ENCODE measurements at regions not wholly inside any gene's neighbourhood (a gene's known extent, or its start where the extent isn't known, plus 50 kb on each side); places are given as distances from the start of the nearest gene placed in this dataset.

- 85% methylated on average over 2 of the region's 2 CpGs; no CpG with 5 or more reads in 1 of the 2 experiments for whole genome bisulfite sequencing, 2 experiments (ENCODE audit: extremely low coverage in 1 of 2, insufficient coverage in 1 of 2, insufficient read length in 1 of 2, insufficient replicate concordance in 2 of 2, low coverage in 1 of 2, low lambda C conversion rate in 2 of 2, missing lambda C conversion rate in 1 of 2)
- Histone ChIP-seq H3K4me3 (ENCODE audit: extremely low read depth in 1 of 4, insufficient read depth in 2 of 4, low read depth in 3 of 4, low read length in 4 of 4) (no peak overlapping the region), H3K4ac (replicated peaks; ENCODE audit: insufficient read length, low read depth, low read length) (no peak overlapping the region), H3K79me1 (ENCODE audit: low read depth, low read length) (no peaks in the 10 kb centered on the region), H2BK5ac (ENCODE audit: low read depth, low read length) (no peak overlapping the region), H2BK120ac (replicated peaks; ENCODE audit: low read depth, low read length) (no peak overlapping the region), H4K5ac (ENCODE audit: insufficient read length, low read depth, low read length) (no peak overlapping the region), H3K9ac (replicated peaks in 1 of 4; ENCODE audit: extremely low read depth in 1 of 4, low read depth in 3 of 4, low read length in 3 of 4) (no peak overlapping the region), H3K27ac (ENCODE audit: low read depth, low read length) (no peak overlapping the region), H2AFZ (ENCODE audit: low read length) (no peak overlapping the region), H3K36me3 (ENCODE audit: control insufficient read depth in 2 of 4, insufficient read depth in 4 of 4, low read length in 3 of 4) (no peaks in the 10 kb centered on the region), H3K4me1 (replicated peaks in 1 of 4; ENCODE audit: control insufficient read depth in 3 of 4, insufficient read depth in 4 of 4, low read length in 3 of 4) (peaks cover 0 to 16% (median 6%) of the 10 kb centered on the region in 4 experiments; a peak in 4 of 7 replicates), H3K27me3 (replicated peaks in 1 of 4; ENCODE audit: control insufficient read depth in 3 of 4, extremely low read depth in 1 of 4, insufficient read depth in 3 of 4, low read length in 3 of 4) (no peaks in the 10 kb centered on the region), H3K56ac (replicated peaks; ENCODE audit: insufficient read length, low read depth, low read length) (no peak overlapping the region), H3K14ac (ENCODE audit: insufficient read length) (no peak overlapping the region), H3K18ac (ENCODE audit: extremely low read depth, low read length) (no peak overlapping the region), H3K23me2 (ENCODE audit: low read depth, low read length) (no peaks in the 10 kb centered on the region), H2BK20ac (ENCODE audit: low read length) (no peak overlapping the region), H2AK5ac (ENCODE audit: low read depth, low read length) (no peak overlapping the region), H2BK15ac (ENCODE audit: low read length) (no peak overlapping the region), H3K4me2 (ENCODE audit: insufficient read depth in 1 of 2, low read depth in 2 of 2, low read length in 2 of 2) (no peak overlapping the region), H3K9me3 (ENCODE audit: insufficient read depth in 2 of 2, low read depth in 1 of 2, low read length in 1 of 2) (no peaks in the 10 kb centered on the region), H2BK12ac (ENCODE audit: low read depth, low read length) (no peak overlapping the region), H4K91ac (replicated peaks; ENCODE audit: insufficient read length, low read length) (no peak overlapping the region), H4K20me1 (replicated peaks in 1 of 2; ENCODE audit: control insufficient read depth in 1 of 2, insufficient read depth in 2 of 2, low read length in 2 of 2) (no peaks in the 10 kb centered on the region), H3K79me2 (ENCODE audit: control insufficient read depth in 1 of 2, insufficient read depth in 2 of 2, low read length in 2 of 2) (no peaks in the 10 kb centered on the region), H4K8ac (ENCODE audit: extremely low read depth, insufficient read depth, low read length) (no peak overlapping the region), H3K23ac (ENCODE audit: insufficient read length) (no peak overlapping the region)
- ChIA-PET POLR2A (ENCODE audit: partially characterized antibody) (no interaction called here), CTCF (ENCODE audit: partially characterized antibody) (no interaction called here)
- FAIRE-seq (no peak), DNase-seq (ENCODE audit: low read depth in 1 of 2, low spot score in 2 of 2) (no peak)
- TF ChIP-seq GTF2F1 (IDR thresholded peaks at IDR 0.05; ENCODE audit: borderline replicate concordance, low read depth, low read length), result no peak
- no peak for TF ChIP-seq KDM5A (IDR thresholded peaks at IDR 0.05; ENCODE audit: low read length)
Measured at GRCh38 chr6:125423047-125423446, 121.3 kb upstream of the HDDC2 start.

Data from H1 (cell line).